NCI-H1930 (cell line): ENCODE measurements at regions not wholly inside any gene's neighbourhood (a gene's known extent, or its start where the extent isn't known, plus 50 kb on each side); places are given as distances from the start of the nearest gene placed in this dataset.
"Not testable (repeated sequence)": the region's sequence is repeated elsewhere in the genome, so short reads cannot be mapped to it uniquely, and the experiment has no call there.

Source experiments
- DNase-seq, 2 experiments: peaks; one replicate each; lab custom pipeline; 2025; lab: John Stamatoyannopoulos, UW

DNA sequence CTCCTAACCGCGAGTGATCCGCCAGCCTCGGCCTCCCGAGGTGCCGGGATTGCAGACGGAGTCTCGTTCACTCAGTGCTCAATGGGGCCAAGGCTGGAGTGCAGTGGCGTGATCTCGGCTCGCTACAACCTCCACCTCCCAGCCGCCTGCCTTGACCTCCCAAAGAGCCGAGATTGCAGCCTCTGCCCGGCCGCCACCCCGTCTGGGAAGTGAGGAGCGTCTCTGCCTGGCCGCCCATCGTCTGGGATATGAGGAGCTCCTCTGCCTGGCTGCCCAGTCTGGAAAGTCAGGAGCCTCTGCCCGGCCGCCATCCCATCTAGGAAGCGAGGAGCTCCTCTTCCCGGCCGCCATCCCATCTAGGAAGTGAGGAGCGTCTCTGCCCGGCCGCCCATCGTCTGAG is 58.8 kb upstream of the ANKRD30BL start:
- DNase-seq: not testable (repeated sequence)

- DNase-seq: not testable (repeated sequence)
These were observed 60.1 kb upstream of the ANKRD30BL start for GRCh38 chr2:132221886-132222285.

DNA sequence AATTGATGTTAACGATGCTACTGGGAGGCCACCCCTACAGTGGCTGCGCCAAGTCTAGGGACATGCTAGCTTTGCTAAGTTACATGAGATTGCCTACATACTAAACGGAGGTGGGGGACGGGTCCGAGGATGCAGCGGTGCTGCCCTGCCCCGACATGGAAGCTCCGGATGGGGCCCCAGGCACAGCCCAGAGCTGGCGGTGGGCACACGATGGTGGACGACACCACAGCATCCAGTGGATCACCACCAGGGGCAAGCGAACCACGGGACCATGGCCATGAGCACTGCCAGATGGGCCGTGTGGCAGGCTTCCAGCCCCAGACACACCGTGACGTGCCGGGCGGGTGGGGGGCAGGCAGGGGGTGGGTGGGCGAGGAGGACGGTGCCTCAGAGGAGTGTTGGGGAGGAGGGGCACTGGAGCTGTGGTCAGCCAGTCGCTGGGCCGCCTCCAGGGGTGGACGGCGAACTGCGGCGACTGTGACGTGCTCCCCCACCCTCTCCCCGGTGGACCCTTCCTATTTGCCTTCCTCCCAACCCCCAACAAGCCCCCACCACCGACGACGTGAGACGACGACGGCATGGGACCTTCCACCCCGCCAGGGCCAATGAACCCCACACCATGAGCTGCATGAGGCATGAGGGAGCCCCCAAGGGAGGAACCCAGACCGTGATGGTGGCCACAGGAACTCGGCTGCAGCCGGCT is 90.6 kb upstream of the ANKRD30BL start:
- no peak for DNase-seq

GRCh38 chr2:132252894-132253264 is 91.1 kb upstream of the ANKRD30BL start:
- DNase-seq: no peak

DNA sequence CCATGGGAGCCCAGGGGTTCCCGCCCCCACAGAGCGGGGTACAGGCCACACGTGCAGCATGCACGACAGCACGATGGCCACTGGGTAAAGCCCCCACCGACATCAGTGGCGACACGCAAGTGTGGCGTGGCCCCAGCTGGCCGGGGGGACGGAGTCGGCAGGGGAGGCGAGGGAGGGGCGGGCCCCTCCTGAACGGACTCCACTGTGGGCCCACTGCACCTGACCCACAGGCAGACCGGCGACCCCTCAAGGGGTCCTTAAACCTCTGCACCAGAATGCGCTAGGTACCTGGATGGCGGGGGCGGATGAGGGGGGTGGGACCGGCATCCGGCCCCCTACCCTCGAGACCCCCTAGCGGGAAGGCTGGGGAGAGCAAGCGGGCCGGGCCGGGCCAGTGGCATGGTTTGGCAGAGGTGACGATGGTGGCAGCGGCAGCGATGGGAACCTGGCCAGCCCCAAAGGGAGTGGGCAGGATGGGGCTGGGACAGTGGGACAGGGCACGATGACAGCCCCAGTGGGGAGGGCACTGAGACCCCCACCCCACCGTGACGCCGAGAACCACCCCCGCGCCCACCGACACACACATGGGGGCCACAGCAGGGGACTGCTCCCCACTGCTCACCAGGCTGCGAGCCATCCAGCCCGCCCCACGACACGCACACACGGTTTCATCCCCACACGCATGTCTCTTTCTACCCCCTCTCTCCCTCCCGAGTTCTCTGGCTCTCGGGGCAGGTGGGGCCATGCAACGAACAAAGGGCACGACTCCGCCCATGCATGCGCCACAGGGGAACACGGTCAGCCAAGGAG is 91.9 kb upstream of the ANKRD30BL start:
- no peak for DNase-seq

- not testable (repeated sequence) for DNase-seq
These were observed 92.7 kb upstream of the ANKRD30BL start for GRCh38 chr2:132254306-132254919.

- DNase-seq: no peak
These were observed 94.0 kb upstream of the ANKRD30BL start for GRCh38 chr2:132255714-132256113.

DNA sequence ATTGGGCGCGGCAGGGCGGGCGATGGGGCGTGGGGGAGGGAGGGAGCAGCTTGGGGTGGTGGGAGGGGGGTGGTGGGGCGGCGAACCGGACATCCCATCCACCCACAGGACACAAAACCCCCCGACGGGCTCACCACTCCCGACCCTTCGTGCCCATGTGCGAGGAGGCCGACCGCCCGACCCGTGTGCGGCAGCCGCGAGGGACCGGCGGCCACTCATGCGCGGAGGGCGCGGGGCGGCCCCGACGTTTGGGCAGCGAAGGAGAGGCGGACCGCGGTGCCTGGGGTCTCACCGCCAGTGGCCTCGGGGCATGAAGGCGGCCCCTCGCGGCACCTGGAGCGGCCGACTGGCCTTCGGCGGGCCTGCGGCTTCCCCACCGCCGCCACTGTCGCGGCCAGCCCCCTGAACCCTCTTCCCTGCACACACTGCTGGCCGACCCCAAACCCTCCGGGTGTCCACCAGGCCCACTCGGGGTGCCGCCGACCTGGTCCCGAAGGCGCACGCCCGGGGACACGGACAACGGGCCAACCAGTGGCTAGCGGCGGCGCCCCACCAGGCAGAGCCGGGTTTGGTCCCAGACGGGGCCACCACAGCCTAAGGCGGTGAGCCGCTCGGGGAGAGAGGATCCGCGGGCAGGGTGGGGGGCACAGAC is 94.6 kb upstream of the ANKRD30BL start:
- no peak for DNase-seq

GRCh38 chr2:132256903-132257300 is 95.2 kb upstream of the ANKRD30BL start:
- not testable (repeated sequence) for DNase-seq

GRCh38 chr2:132257301-132258171 is 95.8 kb upstream of the ANKRD30BL start:
- not testable (repeated sequence) for DNase-seq

DNA sequence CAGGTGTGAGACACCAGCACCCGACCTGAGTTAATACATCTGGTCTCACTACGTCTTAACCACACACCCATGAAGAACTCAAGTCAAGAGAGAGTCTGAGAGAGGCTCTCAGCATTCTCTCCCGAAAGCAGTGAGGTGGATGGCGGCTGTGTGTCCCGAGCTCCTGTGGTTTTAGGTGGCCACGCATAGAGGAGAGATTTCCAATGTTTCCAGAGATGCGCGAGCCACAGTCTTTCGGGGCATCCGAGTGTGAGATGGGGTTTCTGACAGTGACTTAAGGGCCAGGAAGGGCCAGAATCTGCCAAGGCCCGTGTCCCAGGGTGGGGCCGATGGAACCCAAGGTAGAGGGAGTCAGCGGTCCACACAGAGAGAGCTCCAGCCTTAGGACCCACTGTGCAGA is 97.5 kb upstream of the ANKRD30BL start:
- not testable (repeated sequence) for DNase-seq

GRCh38 chr2:132265595-132265994 is 103.8 kb upstream of the ANKRD30BL start:
- not testable (repeated sequence) for DNase-seq

DNA sequence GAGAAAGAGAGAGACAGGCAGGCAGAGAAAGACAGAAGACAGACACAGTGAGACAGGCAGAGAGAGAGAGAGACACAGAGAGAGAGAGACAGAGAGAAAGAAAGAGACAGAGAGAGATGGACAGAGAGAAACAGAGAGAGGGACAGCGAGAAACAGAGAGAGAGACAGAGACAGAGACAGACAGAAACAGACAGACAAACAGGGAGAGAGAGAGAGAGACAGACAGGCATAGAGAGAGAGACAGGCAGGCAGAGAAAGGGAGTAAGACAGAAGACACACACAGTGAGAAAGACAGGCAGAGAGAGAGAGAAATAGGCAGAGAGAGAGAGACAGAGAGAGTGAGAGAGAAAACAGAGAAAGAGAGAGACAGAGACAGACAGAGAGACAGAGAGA is 105.3 kb upstream of the ANKRD30BL start:
- DNase-seq: no peak

DNA sequence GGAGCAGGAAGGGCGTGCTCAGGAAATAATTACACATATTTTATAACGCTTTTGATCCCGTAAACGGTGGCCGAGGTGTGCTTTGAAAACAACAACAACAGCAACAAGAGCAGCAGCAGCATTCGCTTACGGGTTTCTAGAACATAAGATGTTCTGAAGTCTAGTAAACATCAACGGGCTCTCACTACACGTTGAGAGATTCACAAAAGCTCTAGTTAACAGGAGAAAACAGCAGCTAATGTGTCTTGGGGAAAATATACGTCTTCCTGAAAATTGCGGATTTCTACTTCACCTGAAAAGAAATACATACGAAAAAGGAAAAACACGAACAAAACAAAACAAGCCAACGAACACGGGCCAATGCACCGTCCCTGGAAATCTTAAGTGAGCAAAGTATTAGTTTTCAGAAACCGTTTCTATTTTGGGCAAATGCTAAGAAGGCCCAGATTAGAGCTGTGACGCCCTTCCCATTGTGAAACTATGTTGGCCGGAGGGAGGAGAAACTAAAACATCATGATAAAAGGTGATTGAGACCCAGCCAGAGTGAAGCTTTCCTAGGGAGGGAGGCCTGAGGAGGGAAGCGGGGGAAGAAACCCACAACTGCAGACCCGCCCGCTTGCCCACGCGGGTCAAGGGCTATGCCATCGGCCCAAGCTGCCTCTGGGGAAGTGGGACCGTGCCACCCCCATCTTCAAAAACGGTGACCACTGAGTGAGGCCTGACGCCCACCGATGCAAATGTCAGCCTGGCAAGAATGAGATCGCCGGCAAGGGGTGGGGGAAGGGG is 105.9 kb upstream of the ANKRD30BL start:
- not testable (repeated sequence) for DNase-seq

DNA sequence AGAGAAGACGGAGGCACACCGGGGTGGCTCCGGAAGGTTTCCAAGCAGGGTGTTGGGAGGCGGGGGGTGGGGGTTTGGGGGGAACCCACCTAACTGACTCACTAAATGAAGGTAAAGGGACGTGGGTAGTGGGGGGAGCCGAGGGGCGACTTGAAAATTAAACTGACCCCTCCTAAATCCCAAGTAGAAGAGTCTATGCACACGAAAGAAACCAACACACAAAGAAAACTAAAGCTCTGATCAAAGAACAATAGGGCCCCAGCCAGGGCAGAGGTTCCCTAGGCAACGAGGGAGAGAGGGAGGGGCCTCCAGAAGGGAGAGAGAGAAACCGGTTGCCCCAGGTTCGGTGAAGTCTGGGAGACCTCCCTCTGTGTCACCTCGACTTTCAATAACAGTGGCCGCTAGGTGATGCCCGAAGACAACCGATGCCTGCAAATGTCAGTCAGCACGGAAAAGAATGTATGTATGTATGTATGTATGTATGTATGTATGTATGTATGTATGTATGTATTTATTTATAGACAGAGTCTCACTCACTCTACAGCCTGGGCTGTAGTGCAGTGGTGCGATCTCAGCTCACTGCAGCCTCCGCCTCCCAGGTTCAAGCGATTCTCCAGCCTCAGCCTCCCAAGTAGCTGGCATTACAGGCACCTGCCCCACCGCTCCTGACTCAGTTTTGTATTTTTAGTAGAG is 106.7 kb upstream of the ANKRD30BL start:
- not testable (repeated sequence) for DNase-seq

DNA sequence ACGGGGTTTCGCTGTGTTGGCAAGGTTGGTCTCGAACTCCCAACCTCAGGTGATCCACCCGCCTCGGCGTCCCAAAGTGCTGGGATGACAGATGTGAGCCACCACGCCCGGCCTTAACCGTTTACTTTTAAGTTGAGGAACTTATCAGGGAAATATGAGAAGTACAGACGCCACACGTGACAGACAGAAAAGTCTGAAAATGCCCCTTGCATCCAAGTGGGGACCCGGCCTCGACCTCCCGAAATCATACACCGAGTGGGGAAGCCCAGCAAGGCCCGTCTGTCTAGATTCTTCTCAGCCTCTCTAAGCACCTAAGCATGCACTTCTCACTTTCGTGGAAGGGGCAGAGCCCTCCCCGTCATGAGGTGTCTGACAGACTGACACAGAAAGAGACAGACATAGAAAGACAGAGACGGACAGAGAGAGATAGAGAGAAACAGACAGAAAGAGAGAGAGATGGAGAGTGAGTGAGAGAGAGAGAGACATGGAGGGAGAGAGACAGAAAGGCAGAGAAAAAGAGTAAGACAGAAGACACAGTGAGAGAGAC is 107.3 kb upstream of the ANKRD30BL start:
- no peak for DNase-seq

GRCh38 chr2:132270255-132270654 is 108.5 kb upstream of the ANKRD30BL start:
- no peak for DNase-seq

DNA sequence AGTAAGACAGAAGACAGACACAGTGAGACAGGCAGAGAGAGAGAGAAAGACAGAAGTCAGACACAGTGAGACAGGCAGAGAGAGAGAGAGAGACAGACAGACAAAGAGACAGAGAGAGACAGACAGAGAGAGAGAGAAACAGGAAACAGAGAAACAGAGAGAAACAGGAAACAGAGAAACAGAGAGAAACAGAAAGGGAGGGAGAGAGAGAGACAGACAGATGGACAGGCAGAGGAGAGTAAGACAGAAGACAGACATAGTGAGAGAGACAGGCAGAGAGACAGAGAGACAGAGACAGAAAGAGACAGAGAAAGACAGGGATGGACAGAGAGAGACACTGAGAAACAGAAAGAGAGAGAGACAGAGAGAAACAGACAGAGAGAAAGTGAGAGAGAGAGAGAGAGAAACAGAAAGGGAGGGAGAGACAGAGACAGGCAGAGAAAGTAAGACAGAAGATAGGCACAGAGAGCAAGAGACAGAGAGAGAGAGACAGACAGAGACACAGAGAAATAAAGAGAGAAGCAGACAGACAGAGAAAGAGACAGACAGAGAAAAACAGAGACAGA is 109.3 kb upstream of the ANKRD30BL start:
- DNase-seq: no peak

DNA sequence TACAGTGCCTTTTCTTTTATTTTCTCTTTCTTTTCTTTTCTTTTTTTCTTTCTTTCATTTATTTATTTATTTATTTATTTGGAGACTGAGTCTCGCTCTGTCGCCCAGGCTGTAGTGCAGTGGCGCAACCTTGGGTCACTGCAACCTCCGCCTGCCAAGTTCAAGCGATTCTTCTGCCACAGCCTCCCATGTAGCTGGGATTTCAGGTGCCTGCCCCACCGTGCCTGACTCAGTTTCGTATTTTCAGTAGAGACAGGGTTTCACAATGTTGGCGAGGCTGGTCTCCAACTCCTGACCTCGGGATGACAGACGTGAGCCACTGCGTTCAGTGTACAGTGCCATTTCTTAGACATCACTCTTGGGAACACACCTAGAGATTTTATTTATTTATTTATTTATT is 110.0 kb upstream of the ANKRD30BL start:
- DNase-seq: not testable (repeated sequence)
